ENCODE measurements at regions not wholly inside any gene's neighbourhood (a gene's known extent, or its start where the extent isn't known, plus 50 kb on each side); places are given as distances from the start of the nearest gene placed in this dataset.

- TF ChIP-seq ZNF274 (IDR thresholded peaks at IDR 0.05; ENCODE audit: low read depth, low read length) (no peak), YY1 (IDR thresholded peaks at IDR 0.05; ENCODE audit: insufficient read depth, insufficient read length) (no peak), SUZ12 (IDR thresholded peaks at IDR 0.05; ENCODE audit: extremely low read depth, insufficient read depth, insufficient read length) (no peak)
Observed at GRCh38 chr10:124239134-124239533, 145.7 kb upstream of the CHST15 start.

All from NT2/D1 (cell line).